ENCODE measurements at regions not wholly inside any gene's neighbourhood (a gene's known extent, or its start where the extent isn't known, plus 50 kb on each side); places are given as distances from the start of the nearest gene placed in this dataset.

GRCh38 chr16:35788381-35788780, 2329.0 kb downstream of the TP53TG3F start:
- no peak overlapping the region for H3K4me3 ChIP-seq (ENCODE audit: low read length)
- H3K4me3 Mint-ChIP-seq: no peak overlapping the region
- H3K9me3 Mint-ChIP-seq: peaks cover 12 to 13% of the 10 kb centered on the region in 2 donors
- no peak for DNase-seq
- peaks cover 3% of the 10 kb centered on the region for H3K36me3 Mint-ChIP-seq
- 83% methylated on average over 12 of the region's 12 CpGs for WGBS (ENCODE audit: insufficient coverage)
- H3K27ac Mint-ChIP-seq: no peak overlapping the region
- intact Hi-C loops (cut with micrococcal nuclease): no loop called here
- TF ChIP-seq CTCF (IDR thresholded peaks at IDR 0.05): no peak
- ATAC-seq: no peak
- H3K36me3 ChIP-seq (ENCODE audit: control insufficient read depth, insufficient read depth, low read length): no peaks in the 10 kb centered on the region
- no peaks in the 10 kb centered on the region for H3K27me3 Mint-ChIP-seq (ENCODE audit: low read depth in 2 of 2)
- H3K27me3 ChIP-seq (ENCODE audit: control insufficient read depth, insufficient read depth, low read length): no peaks in the 10 kb centered on the region
- H3K4me1 Mint-ChIP-seq: no peaks in the 10 kb centered on the region
- H3K9me3 ChIP-seq (ENCODE audit: control insufficient read depth, insufficient read depth, low read length): peaks cover 67% of the 10 kb centered on the region
- no peak overlapping the region for H3K27ac ChIP-seq (ENCODE audit: low read length)
- no peaks in the 10 kb centered on the region for H3K4me1 ChIP-seq (ENCODE audit: control insufficient read depth, insufficient read depth, low read length)

GRCh38 chr16:35792516-35793285, 2333.3 kb downstream of the TP53TG3F start:
- no peaks in the 10 kb centered on the region for H3K4me1 ChIP-seq (ENCODE audit: control insufficient read depth, insufficient read depth, low read length)
- DNase-seq (no peak), ATAC-seq (no peak)
- Mint-ChIP-seq H3K27ac (no peak overlapping the region), H3K4me1 (no peaks in the 10 kb centered on the region), H3K27me3 (ENCODE audit: low read depth in 2 of 2) (no peaks in the 10 kb centered on the region), H3K36me3 (peaks cover 7% of the 10 kb centered on the region), H3K9me3 (peaks cover 11 to 18% of the 10 kb centered on the region in 2 donors), H3K4me3 (no peak overlapping the region)
- no peaks in the 10 kb centered on the region for H3K27me3 ChIP-seq (ENCODE audit: control insufficient read depth, insufficient read depth, low read length)
- TF ChIP-seq CTCF (IDR thresholded peaks at IDR 0.05): no peak
- 81% methylated on average over 25 of the region's 25 CpGs for WGBS (ENCODE audit: insufficient coverage)
- H3K9me3 ChIP-seq (ENCODE audit: control insufficient read depth, insufficient read depth, low read length): peaks cover 75% of the 10 kb centered on the region
- H3K36me3 ChIP-seq (ENCODE audit: control insufficient read depth, insufficient read depth, low read length): no peaks in the 10 kb centered on the region
- H3K27ac ChIP-seq (ENCODE audit: low read length): no peak overlapping the region
- intact Hi-C loops (cut with micrococcal nuclease): no loop called here
- H3K4me3 ChIP-seq (ENCODE audit: low read length): no peak overlapping the region

- TF ChIP-seq CTCF (IDR thresholded peaks at IDR 0.05): no peak
- peaks cover 72% of the 10 kb centered on the region for H3K9me3 ChIP-seq (ENCODE audit: control insufficient read depth, insufficient read depth, low read length)
- H3K27ac ChIP-seq (ENCODE audit: low read length): no peak overlapping the region
- no peak overlapping the region for H3K4me3 Mint-ChIP-seq
- peaks cover 9 to 22% of the 10 kb centered on the region in 2 donors for H3K9me3 Mint-ChIP-seq
- H3K4me1 Mint-ChIP-seq: no peaks in the 10 kb centered on the region
- ATAC-seq (no peak), DNase-seq (no peak)
- intact Hi-C loops (cut with micrococcal nuclease): no loop called here
- H3K36me3 Mint-ChIP-seq: peaks cover 7% of the 10 kb centered on the region
- H3K4me3 ChIP-seq (ENCODE audit: low read length): no peak overlapping the region
- H3K27me3 ChIP-seq (ENCODE audit: control insufficient read depth, insufficient read depth, low read length): no peaks in the 10 kb centered on the region
- no peaks in the 10 kb centered on the region for H3K36me3 ChIP-seq (ENCODE audit: control insufficient read depth, insufficient read depth, low read length)
- no peaks in the 10 kb centered on the region for H3K27me3 Mint-ChIP-seq (ENCODE audit: low read depth in 2 of 2)
- WGBS (ENCODE audit: insufficient coverage): 51% methylated on average over 3 of the region's 3 CpGs
- H3K4me1 ChIP-seq (ENCODE audit: control insufficient read depth, insufficient read depth, low read length): no peaks in the 10 kb centered on the region
- no peak overlapping the region for H3K27ac Mint-ChIP-seq
Measured at GRCh38 chr16:35793601-35794000, 2334.2 kb downstream of the TP53TG3F start.

- Histone ChIP-seq H3K27me3 (ENCODE audit: control insufficient read depth, insufficient read depth, low read length) (no peaks in the 10 kb centered on the region), H3K27ac (ENCODE audit: low read length) (no peak overlapping the region), H3K4me3 (ENCODE audit: low read length) (no peak overlapping the region), H3K9me3 (ENCODE audit: control insufficient read depth, insufficient read depth, low read length) (peaks cover 62% of the 10 kb centered on the region), H3K4me1 (ENCODE audit: control insufficient read depth, insufficient read depth, low read length) (no peaks in the 10 kb centered on the region), H3K36me3 (ENCODE audit: control insufficient read depth, insufficient read depth, low read length) (no peaks in the 10 kb centered on the region)
- no peak for DNase-seq
- Mint-ChIP-seq H3K27me3 (ENCODE audit: low read depth in 2 of 2) (no peaks in the 10 kb centered on the region), H3K9me3 (peaks cover 11 to 20% of the 10 kb centered on the region in 2 donors), H3K4me1 (no peaks in the 10 kb centered on the region), H3K27ac (no peak overlapping the region), H3K36me3 (peaks cover 7% of the 10 kb centered on the region), H3K4me3 (no peak overlapping the region)
- no peak for TF ChIP-seq CTCF (IDR thresholded peaks at IDR 0.05)
- intact Hi-C loops (cut with micrococcal nuclease): no loop called here
- WGBS (ENCODE audit: insufficient coverage): 73% methylated on average over 6 of the region's 6 CpGs
- ATAC-seq: no peak
Measured at GRCh38 chr16:35794896-35795295, 2335.5 kb downstream of the TP53TG3F start.

Measured in natural killer cell (primary cell).